ENCODE measurements at regions not wholly inside any gene's neighbourhood (a gene's known extent, or its start where the extent isn't known, plus 50 kb on each side); places are given as distances from the start of the nearest gene placed in this dataset.

GRCh38 chr6:28696167-28696566, 170.5 kb downstream of the GPX5 start:
- intact Hi-C loops (cut with micrococcal nuclease), result no loop called here
- no peak overlapping the region for H2AFZ ChIP-seq (ENCODE audit: low read length)
- no peak overlapping the region for H3K9ac ChIP-seq (ENCODE audit: low read length)
- no peaks in the 10 kb centered on the region for H4K20me1 ChIP-seq (ENCODE audit: low read length)
- H3F3A ChIP-seq (ENCODE audit: low read length, unreplicated experiment), result no peaks in the 10 kb centered on the region
- H3K4me1 ChIP-seq (ENCODE audit: insufficient read depth, low read length), result no peaks in the 10 kb centered on the region
- POLR2A ChIA-PET (ENCODE audit: unreplicated experiment), result no interaction called here
- H3K4me2 ChIP-seq (ENCODE audit: low read length), result no peak overlapping the region
- no peaks in the 10 kb centered on the region for H3K9me2 ChIP-seq (replicated peaks; ENCODE audit: low read length)
- no peak overlapping the region for H3K4me3 ChIP-seq (ENCODE audit: low read length)
- no TSS peak for BruUV-seq (replicated peaks)
- ATAC-seq, result no peak
- no peaks in the 10 kb centered on the region for H3K9me3 ChIP-seq (ENCODE audit: low read length)
- no peak overlapping the region for H3K27ac ChIP-seq (ENCODE audit: low read length)
- no peaks in the 10 kb centered on the region for H3K79me2 ChIP-seq (ENCODE audit: low read length)
- DNase-seq, result no peak
- TF ChIP-seq EZH2 (IDR thresholded peaks at IDR 0.05; ENCODE audit: low read length, unreplicated experiment) (no peak), EZH2phosphoT487 (IDR thresholded peaks at IDR 0.05; ENCODE audit: borderline replicate concordance, low read length) (no peak), CTCF (conservative IDR thresholded peaks at IDR 0.05; ENCODE audit: low read depth, low read length) (no peak)
- peaks cover 38% of the 10 kb centered on the region for H3K27me3 ChIP-seq (ENCODE audit: low read length)
- H3K36me3 ChIP-seq (ENCODE audit: low read depth, low read length), result no peaks in the 10 kb centered on the region
- CTCF ChIA-PET, result no interaction called here

GRCh38 chr6:28696682-28697081, 171.0 kb downstream of the GPX5 start:
- no peak overlapping the region for H3K4me2 ChIP-seq (ENCODE audit: low read length)
- BruUV-seq (replicated peaks), result no TSS peak
- intact Hi-C loops (cut with micrococcal nuclease), result no loop called here
- H3K4me1 ChIP-seq (ENCODE audit: insufficient read depth, low read length), result no peaks in the 10 kb centered on the region
- CTCF ChIA-PET, result no interaction called here
- H3K9ac ChIP-seq (ENCODE audit: low read length), result no peak overlapping the region
- no peak overlapping the region for H2AFZ ChIP-seq (ENCODE audit: low read length)
- POLR2A ChIA-PET (ENCODE audit: unreplicated experiment), result no interaction called here
- TF ChIP-seq EZH2phosphoT487 (IDR thresholded peaks at IDR 0.05; ENCODE audit: borderline replicate concordance, low read length) (no peak), EZH2 (IDR thresholded peaks at IDR 0.05; ENCODE audit: low read length, unreplicated experiment) (no peak), CTCF (conservative IDR thresholded peaks at IDR 0.05; ENCODE audit: low read depth, low read length) (no peak)
- no peak for DNase-seq
- no peaks in the 10 kb centered on the region for H3K9me3 ChIP-seq (ENCODE audit: low read length)
- peaks cover 40% of the 10 kb centered on the region for H3K27me3 ChIP-seq (ENCODE audit: low read length)
- no peaks in the 10 kb centered on the region for H4K20me1 ChIP-seq (ENCODE audit: low read length)
- H3K4me3 ChIP-seq (ENCODE audit: low read length), result no peak overlapping the region
- H3K79me2 ChIP-seq (ENCODE audit: low read length), result no peaks in the 10 kb centered on the region
- no peaks in the 10 kb centered on the region for H3F3A ChIP-seq (ENCODE audit: low read length, unreplicated experiment)
- H3K27ac ChIP-seq (ENCODE audit: low read length), result no peak overlapping the region
- ATAC-seq, result no peak
- H3K36me3 ChIP-seq (ENCODE audit: low read depth, low read length), result no peaks in the 10 kb centered on the region
- H3K9me2 ChIP-seq (replicated peaks; ENCODE audit: low read length), result no peaks in the 10 kb centered on the region

- DNase-seq (no peak), ATAC-seq (no peak)
- Histone ChIP-seq H3K27ac (ENCODE audit: low read length) (no peak overlapping the region), H3K9me3 (ENCODE audit: low read length) (no peaks in the 10 kb centered on the region), H4K20me1 (ENCODE audit: low read length) (no peaks in the 10 kb centered on the region), H2AFZ (ENCODE audit: low read length) (no peak overlapping the region), H3K27me3 (ENCODE audit: low read length) (peaks cover 6% of the 10 kb centered on the region; the same call in 1 of the 2 replicates), H3K4me3 (ENCODE audit: low read length) (no peak overlapping the region), H3K4me1 (ENCODE audit: insufficient read depth, low read length) (peaks cover 3% of the 10 kb centered on the region; the same call in 1 of the 2 replicates), H3K9ac (ENCODE audit: low read length) (no peak overlapping the region), H3K79me2 (ENCODE audit: low read length) (no peaks in the 10 kb centered on the region), H3K36me3 (ENCODE audit: low read depth, low read length) (no peaks in the 10 kb centered on the region; the same call in 1 of the 2 replicates), H3F3A (ENCODE audit: low read length, unreplicated experiment) (no peaks in the 10 kb centered on the region), H3K4me2 (ENCODE audit: low read length) (no peak overlapping the region), H3K9me2 (replicated peaks; ENCODE audit: low read length) (no peaks in the 10 kb centered on the region)
- POLR2A ChIA-PET (ENCODE audit: unreplicated experiment), result no interaction called here
- CTCF ChIA-PET, result no interaction called here
- intact Hi-C loops (cut with micrococcal nuclease), result no loop called here
- no TSS peak for BruUV-seq (replicated peaks)
- TF ChIP-seq EZH2 (IDR thresholded peaks at IDR 0.05; ENCODE audit: low read length, unreplicated experiment) (no peak), CTCF (conservative IDR thresholded peaks at IDR 0.05; ENCODE audit: low read depth, low read length) (no peak), EZH2phosphoT487 (IDR thresholded peaks at IDR 0.05; ENCODE audit: borderline replicate concordance, low read length) (no peak)
These were observed 182.0 kb downstream of the GPX5 start for GRCh38 chr6:28707387-28708282.

All from PC-3 (cell line).